Stomach smooth muscle (tissue), 2 donors: ENCODE measurements at regions not wholly inside any gene's neighbourhood (a gene's known extent, or its start where the extent isn't known, plus 50 kb on each side); places are given as distances from the start of the nearest gene placed in this dataset.
"Not testable (repeated sequence)": the region's sequence is repeated elsewhere in the genome, so short reads cannot be mapped to it uniquely, and the experiment has no call there.

Experiments
- H3K27ac ChIP-seq: one replicate; pipeline ENCODE4 v1.7.0; 2013; ENCODE audit warnings: mild to moderate bottlenecking, low read length, inconsistent platforms
- H3K27me3 ChIP-seq, 2 donors: one replicate each; pipeline ENCODE4 v1.7.0; 2013; ENCODE audit warnings: low read length in 2 of 2; ENCODE audit not compliant: insufficient read depth in 2 of 2, control insufficient read depth in 1 of 2
- H3K36me3 ChIP-seq, 2 donors: one replicate each; pipeline ENCODE4 v1.7.0; 2013; ENCODE audit warnings: low read length in 2 of 2; ENCODE audit not compliant: control insufficient read depth in 2 of 2, insufficient read depth in 2 of 2
- H3K4me1 ChIP-seq: one replicate; pipeline ENCODE4 v1.7.0; 2013; ENCODE audit warnings: low read length; ENCODE audit not compliant: control insufficient read depth, insufficient read depth
- H3K4me3 ChIP-seq, 2 donors: one replicate each; pipeline ENCODE4 v1.7.0; 2013; ENCODE audit warnings: low read length in 2 of 2
- H3K9ac ChIP-seq, 2 donors: one replicate each; pipeline ENCODE4 v1.7.0; 2013; ENCODE audit warnings: low read length in 2 of 2, mild to moderate bottlenecking in 1 of 2
- H3K9me3 ChIP-seq, 2 donors: one replicate each; pipeline ENCODE4 v1.7.0; 2013; ENCODE audit warnings: low read length in 2 of 2; ENCODE audit not compliant: control insufficient read depth in 2 of 2
- donor health status: healthy.
- donor health status: Pancreatic carcinoma.

GRCh38 chr11:67731583-67731982 lies 57.2 kb upstream of the ALDH3B2 start:
- Histone ChIP-seq H3K4me3 (no peak overlapping the region), H3K4me1 (no peaks in the 10 kb centered on the region), H3K36me3 (no peaks in the 10 kb centered on the region), H3K27me3 (peaks cover 4 to 6% of the 10 kb centered on the region in 2 donors), H3K27ac (no peak overlapping the region), H3K9me3 (no peaks in the 10 kb centered on the region), H3K9ac (no peak overlapping the region)

- not testable (repeated sequence) for H3K9me3 ChIP-seq, H3K9ac ChIP-seq, H3K27ac ChIP-seq, H3K4me1 ChIP-seq, H3K4me3 ChIP-seq, H3K27me3 ChIP-seq, H3K36me3 ChIP-seq
Observed at GRCh38 chr11:67728163-67728571, 53.7 kb upstream of the ALDH3B2 start.

GRCh38 chr11:67727066-67728040 lies 52.9 kb upstream of the ALDH3B2 start:
- H3K4me3 ChIP-seq, H3K9ac ChIP-seq, H3K27me3 ChIP-seq, H3K9me3 ChIP-seq, H3K36me3 ChIP-seq, H3K4me1 ChIP-seq, H3K27ac ChIP-seq: not testable (repeated sequence)
